HEK293T (cell line): ENCODE measurements at regions not wholly inside any gene's neighbourhood (a gene's known extent, or its start where the extent isn't known, plus 50 kb on each side); places are given as distances from the start of the nearest gene placed in this dataset.

Source experiments
- ARNT ChIP-seq: fragments of 450-650 bp; IDR thresholded peaks from 2 replicates; pipeline ENCODE4 v1.6.1; 2017; ENCODE audit warnings: mild to moderate bottlenecking
- BHLHE40 ChIP-seq: fragments of 450-650 bp; IDR thresholded peaks from 2 replicates; pipeline ENCODE4 v1.6.1; 2016; ENCODE audit warnings: mild to moderate bottlenecking, moderate library complexity, borderline replicate concordance
- ELF4 ChIP-seq: fragments of 450-650 bp; IDR thresholded peaks from 2 replicates; pipeline ENCODE4 v1.6.1; 2017; ENCODE audit warnings: antibody characterized with exemption
- FOXK2 ChIP-seq: fragments of 450-650 bp; IDR thresholded peaks from 2 replicates; pipeline ENCODE4 v1.6.1; 2016; ENCODE audit warnings: mild to moderate bottlenecking
- NFRKB ChIP-seq: fragments of 450-650 bp; IDR thresholded peaks from 2 replicates; pipeline ENCODE4 v1.6.1; 2016; ENCODE audit warnings: mild to moderate bottlenecking, moderate library complexity
- SP1 ChIP-seq: fragments of 450-650 bp; IDR thresholded peaks from 2 replicates; pipeline ENCODE4 v1.6.1; 2017
- SUZ12 ChIP-seq: fragments of 450-650 bp; IDR thresholded peaks from 2 replicates; pipeline ENCODE4 v1.6.1; 2016; ENCODE audit warnings: mild to moderate bottlenecking
- TARDBP ChIP-seq: fragments of 450-650 bp; IDR thresholded peaks from 2 replicates; pipeline ENCODE4 v1.6.1; 2016
- TF ChIP-seq, protein P1 (sequence below): fragments of 450-650 bp; IDR thresholded peaks from 2 replicates; pipeline ENCODE4 v1.6.1; 2016

DNA sequence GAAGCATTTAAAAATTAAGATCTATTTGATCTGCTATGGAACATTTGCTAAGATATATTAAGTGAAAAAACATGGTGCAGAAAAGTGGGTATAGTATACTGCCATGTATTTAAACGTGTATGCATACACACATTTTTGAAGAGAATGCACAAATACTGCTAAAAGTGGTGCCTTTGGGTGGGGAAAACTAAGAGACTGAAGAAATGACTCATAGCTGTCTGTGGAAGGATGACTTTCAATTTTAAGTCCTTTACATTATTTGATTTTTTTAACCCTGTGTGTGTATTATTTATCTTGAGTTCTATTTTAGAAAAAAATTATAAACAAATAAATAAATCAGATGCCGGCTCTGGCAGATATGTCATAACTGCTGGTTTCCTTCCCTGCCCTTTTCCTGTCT, 120.7 kb upstream of the SLIT3 start:
- no peak for TF ChIP-seq TARDBP
- TF ChIP-seq BHLHE40, result no peak
- TF ChIP-seq FOXK2, result no peak
- TF ChIP-seq SP1, result no peak
- no peak for TF ChIP-seq ARNT
- TF ChIP-seq SUZ12, result no peak
- TF ChIP-seq, protein P1, sequence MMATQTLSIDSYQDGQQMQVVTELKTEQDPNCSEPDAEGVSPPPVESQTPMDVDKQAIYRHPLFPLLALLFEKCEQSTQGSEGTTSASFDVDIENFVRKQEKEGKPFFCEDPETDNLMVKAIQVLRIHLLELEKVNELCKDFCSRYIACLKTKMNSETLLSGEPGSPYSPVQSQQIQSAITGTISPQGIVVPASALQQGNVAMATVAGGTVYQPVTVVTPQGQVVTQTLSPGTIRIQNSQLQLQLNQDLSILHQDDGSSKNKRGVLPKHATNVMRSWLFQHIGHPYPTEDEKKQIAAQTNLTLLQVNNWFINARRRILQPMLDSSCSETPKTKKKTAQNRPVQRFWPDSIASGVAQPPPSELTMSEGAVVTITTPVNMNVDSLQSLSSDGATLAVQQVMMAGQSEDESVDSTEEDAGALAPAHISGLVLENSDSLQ, result no peak
- no peak for TF ChIP-seq ELF4
- TF ChIP-seq NFRKB, result no peak
